ENCODE measurements at regions not wholly inside any gene's neighbourhood (a gene's known extent, or its start where the extent isn't known, plus 50 kb on each side); places are given as distances from the start of the nearest gene placed in this dataset.

DNA sequence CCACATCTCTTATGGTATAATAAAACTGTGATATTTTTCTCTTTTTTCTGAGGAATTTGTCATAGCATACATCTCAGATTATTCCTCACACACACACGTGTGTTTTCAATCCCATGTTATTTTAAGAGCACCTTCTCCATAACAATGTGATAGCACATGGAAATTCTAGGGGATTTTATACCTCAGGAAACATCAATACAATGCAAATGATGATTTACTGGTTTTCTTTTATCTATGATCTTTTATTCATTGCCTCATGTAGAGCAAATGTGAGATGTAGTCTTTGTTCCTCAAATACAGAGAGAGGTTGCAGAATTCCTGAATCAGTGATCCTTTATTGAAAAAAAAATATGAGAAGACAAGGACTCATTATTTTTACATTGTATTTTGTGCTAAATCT lies 128.3 kb upstream of the ROBO1 start:
- Histone ChIP-seq H3K27me3 (ENCODE audit: control insufficient read depth in 4 of 4, insufficient read depth in 4 of 4, low read length in 3 of 4) (no peaks in the 10 kb centered on the region), H3K9me3 (ENCODE audit: control insufficient read depth in 4 of 4, low read length in 3 of 4) (no peaks in the 10 kb centered on the region), H3K27ac (ENCODE audit: low read depth in 1 of 2, low read length in 2 of 2) (no peak overlapping the region), H3K36me3 (ENCODE audit: control insufficient read depth in 4 of 4, insufficient read depth in 3 of 4, low read depth in 1 of 4, low read length in 3 of 4) (no peaks in the 10 kb centered on the region), H3K4me1 (ENCODE audit: control insufficient read depth in 4 of 4, insufficient read depth in 4 of 4, low read length in 3 of 4) (no peaks in the 10 kb centered on the region), H3K9ac (ENCODE audit: low read depth in 1 of 2, low read length in 2 of 2) (no peak overlapping the region), H3K4me3 (ENCODE audit: low read depth in 1 of 3, low read length in 3 of 3) (no peak overlapping the region)
- WGBS, result 27% methylated on average over 1 of the region's 1 CpG
- TF ChIP-seq, protein P1, sequence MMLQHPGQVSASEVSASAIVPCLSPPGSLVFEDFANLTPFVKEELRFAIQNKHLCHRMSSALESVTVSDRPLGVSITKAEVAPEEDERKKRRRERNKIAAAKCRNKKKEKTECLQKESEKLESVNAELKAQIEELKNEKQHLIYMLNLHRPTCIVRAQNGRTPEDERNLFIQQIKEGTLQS (IDR thresholded peaks at IDR 0.05), result no peak
- no peak for TF ChIP-seq TAF1 (conservative IDR thresholded peaks at IDR 0.05)
- no peak for TF ChIP-seq YY1 (IDR thresholded peaks at IDR 0.05)
- TF ChIP-seq, protein P2, sequence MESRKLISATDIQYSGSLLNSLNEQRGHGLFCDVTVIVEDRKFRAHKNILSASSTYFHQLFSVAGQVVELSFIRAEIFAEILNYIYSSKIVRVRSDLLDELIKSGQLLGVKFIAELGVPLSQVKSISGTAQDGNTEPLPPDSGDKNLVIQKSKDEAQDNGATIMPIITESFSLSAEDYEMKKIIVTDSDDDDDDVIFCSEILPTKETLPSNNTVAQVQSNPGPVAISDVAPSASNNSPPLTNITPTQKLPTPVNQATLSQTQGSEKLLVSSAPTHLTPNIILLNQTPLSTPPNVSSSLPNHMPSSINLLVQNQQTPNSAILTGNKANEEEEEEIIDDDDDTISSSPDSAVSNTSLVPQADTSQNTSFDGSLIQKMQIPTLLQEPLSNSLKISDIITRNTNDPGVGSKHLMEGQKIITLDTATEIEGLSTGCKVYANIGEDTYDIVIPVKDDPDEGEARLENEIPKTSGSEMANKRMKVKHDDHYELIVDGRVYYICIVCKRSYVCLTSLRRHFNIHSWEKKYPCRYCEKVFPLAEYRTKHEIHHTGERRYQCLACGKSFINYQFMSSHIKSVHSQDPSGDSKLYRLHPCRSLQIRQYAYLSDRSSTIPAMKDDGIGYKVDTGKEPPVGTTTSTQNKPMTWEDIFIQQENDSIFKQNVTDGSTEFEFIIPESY (IDR thresholded peaks at IDR 0.05), result no peak
- no peak for TF ChIP-seq HNF4G (IDR thresholded peaks at IDR 0.05)
- no peak for TF ChIP-seq FOXA2 (IDR thresholded peaks at IDR 0.05)
- TF ChIP-seq FOXA1 (IDR thresholded peaks at IDR 0.05), result no peak
- TF ChIP-seq GABPA (IDR thresholded peaks at IDR 0.05 in 1 of 2, conservative IDR thresholded peaks at IDR 0.05 in 1 of 2), result no peak
- TF ChIP-seq, protein P3, sequence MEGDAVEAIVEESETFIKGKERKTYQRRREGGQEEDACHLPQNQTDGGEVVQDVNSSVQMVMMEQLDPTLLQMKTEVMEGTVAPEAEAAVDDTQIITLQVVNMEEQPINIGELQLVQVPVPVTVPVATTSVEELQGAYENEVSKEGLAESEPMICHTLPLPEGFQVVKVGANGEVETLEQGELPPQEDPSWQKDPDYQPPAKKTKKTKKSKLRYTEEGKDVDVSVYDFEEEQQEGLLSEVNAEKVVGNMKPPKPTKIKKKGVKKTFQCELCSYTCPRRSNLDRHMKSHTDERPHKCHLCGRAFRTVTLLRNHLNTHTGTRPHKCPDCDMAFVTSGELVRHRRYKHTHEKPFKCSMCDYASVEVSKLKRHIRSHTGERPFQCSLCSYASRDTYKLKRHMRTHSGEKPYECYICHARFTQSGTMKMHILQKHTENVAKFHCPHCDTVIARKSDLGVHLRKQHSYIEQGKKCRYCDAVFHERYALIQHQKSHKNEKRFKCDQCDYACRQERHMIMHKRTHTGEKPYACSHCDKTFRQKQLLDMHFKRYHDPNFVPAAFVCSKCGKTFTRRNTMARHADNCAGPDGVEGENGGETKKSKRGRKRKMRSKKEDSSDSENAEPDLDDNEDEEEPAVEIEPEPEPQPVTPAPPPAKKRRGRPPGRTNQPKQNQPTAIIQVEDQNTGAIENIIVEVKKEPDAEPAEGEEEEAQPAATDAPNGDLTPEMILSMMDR (IDR thresholded peaks at IDR 0.05; ENCODE audit: low read depth, low read length, missing input control), result no peak
- no peak for TF ChIP-seq SP1 (IDR thresholded peaks at IDR 0.05)
- TF ChIP-seq RAD21 (IDR thresholded peaks at IDR 0.05), result no peak
- TF ChIP-seq, protein P4, sequence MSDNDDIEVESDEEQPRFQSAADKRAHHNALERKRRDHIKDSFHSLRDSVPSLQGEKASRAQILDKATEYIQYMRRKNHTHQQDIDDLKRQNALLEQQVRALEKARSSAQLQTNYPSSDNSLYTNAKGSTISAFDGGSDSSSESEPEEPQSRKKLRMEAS (IDR thresholded peaks at IDR 0.05), result no peak
- TF ChIP-seq, protein P5, sequence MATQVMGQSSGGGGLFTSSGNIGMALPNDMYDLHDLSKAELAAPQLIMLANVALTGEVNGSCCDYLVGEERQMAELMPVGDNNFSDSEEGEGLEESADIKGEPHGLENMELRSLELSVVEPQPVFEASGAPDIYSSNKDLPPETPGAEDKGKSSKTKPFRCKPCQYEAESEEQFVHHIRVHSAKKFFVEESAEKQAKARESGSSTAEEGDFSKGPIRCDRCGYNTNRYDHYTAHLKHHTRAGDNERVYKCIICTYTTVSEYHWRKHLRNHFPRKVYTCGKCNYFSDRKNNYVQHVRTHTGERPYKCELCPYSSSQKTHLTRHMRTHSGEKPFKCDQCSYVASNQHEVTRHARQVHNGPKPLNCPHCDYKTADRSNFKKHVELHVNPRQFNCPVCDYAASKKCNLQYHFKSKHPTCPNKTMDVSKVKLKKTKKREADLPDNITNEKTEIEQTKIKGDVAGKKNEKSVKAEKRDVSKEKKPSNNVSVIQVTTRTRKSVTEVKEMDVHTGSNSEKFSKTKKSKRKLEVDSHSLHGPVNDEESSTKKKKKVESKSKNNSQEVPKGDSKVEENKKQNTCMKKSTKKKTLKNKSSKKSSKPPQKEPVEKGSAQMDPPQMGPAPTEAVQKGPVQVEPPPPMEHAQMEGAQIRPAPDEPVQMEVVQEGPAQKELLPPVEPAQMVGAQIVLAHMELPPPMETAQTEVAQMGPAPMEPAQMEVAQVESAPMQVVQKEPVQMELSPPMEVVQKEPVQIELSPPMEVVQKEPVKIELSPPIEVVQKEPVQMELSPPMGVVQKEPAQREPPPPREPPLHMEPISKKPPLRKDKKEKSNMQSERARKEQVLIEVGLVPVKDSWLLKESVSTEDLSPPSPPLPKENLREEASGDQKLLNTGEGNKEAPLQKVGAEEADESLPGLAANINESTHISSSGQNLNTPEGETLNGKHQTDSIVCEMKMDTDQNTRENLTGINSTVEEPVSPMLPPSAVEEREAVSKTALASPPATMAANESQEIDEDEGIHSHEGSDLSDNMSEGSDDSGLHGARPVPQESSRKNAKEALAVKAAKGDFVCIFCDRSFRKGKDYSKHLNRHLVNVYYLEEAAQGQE (IDR thresholded peaks at IDR 0.05), result no peak
- TF ChIP-seq EGR1 (IDR thresholded peaks at IDR 0.05; ENCODE audit: low read depth in 2 of 2), result no peak
- TF ChIP-seq RXRA (IDR thresholded peaks at IDR 0.05), result no peak
- TF ChIP-seq HNF4A (conservative IDR thresholded peaks at IDR 0.05), result no peak
- TF ChIP-seq JUND (IDR thresholded peaks at IDR 0.05), result no peak
- no peak for TF ChIP-seq NR2F2 (IDR thresholded peaks at IDR 0.05)
- DNase-seq (ENCODE audit: low spot score), result no peak
